ENCODE measurements at regions not wholly inside any gene's neighbourhood (a gene's known extent, or its start where the extent isn't known, plus 50 kb on each side); places are given as distances from the start of the nearest gene placed in this dataset.
"Not testable (repeated sequence)": the region's sequence is repeated elsewhere in the genome, so short reads cannot be mapped to it uniquely, and the experiment has no call there.

DNA sequence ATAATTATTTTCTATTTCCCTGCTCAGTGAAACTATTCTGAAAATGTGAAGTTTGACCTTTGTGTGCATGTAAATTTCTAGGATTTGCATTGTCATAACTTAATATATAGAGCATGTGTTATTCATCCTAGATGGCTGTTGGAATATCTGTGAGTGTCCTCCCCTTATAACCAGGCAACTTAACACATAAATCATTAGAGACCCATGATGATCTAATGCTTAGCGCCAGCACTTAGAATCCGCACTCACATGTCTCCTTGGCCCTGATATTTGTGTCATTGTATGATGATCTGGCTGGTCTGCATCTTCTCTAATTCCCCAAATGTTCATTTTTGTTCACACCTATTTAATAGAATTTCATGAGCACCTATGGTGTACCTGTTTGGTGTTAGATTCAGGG, 1354.5 kb downstream of the XPNPEP1 start:
- no peak for DNase-seq

DNA sequence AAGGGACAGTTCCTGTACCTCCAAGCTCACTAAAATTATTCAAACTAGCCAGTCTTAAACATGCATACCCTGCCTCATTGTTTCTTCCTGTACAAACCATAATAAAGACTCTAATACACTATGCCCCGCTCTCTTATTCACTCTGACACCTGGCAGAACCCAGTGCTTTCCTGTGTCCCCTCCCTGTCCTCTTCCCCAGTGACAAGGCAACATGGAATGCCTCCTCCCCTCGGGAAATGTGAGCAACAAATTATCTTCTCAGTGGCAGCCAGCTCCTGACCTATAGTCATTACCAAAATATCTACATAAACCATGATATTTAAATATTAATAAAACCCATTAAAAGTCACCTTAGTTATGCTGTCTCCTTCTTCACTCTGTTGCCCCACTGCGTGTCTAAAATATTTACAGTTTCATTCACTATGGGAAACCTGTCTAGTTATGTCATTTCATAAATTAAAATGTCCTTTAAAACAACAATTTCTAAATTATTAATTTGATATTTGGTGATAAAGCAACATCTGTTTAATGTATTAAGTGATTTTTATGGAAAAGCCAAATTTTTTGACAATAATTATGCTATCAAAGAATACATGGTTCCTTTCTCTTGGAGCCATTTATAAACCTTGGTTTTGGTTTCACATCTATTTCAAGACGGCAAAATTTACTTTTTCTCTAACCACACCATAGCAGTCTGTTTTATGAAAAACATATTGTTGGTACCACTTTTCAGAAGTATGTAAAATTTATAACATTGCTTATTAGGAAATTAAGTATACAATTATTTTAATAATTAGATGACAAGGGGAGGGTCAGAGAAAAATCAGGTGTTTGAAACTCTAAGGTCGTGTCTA, 1355.2 kb downstream of the XPNPEP1 start:
- DNase-seq, result no peak

- no peak for DNase-seq
Observed at GRCh38 chr10:108566316-108567107, 1356.8 kb downstream of the XPNPEP1 start.

DNA sequence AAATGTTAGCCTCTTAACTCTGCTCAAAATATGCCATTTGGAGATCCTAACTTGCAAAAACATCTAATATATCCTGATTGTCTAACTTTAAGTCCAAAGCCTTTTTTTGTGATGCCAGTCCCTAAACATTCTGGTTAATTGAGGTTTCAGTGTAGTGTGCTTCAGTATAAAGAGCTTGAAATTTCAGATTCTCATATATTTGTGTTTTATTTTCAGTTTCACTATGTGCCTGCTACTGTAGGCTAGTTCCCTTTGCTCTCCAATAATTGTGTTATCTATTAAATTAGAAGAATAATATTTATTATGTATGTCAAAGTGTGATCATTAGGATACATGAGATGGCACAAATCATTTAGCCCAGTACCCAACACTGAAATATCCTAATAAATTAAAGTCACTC, 1361.2 kb downstream of the XPNPEP1 start:
- DNase-seq, result no peak

GRCh38 chr10:108561649-108562048, 1361.7 kb downstream of the XPNPEP1 start:
- no peak for DNase-seq

- DNase-seq, result no peak
Observed at GRCh38 chr10:108560488-108560887, 1362.8 kb downstream of the XPNPEP1 start.

DNA sequence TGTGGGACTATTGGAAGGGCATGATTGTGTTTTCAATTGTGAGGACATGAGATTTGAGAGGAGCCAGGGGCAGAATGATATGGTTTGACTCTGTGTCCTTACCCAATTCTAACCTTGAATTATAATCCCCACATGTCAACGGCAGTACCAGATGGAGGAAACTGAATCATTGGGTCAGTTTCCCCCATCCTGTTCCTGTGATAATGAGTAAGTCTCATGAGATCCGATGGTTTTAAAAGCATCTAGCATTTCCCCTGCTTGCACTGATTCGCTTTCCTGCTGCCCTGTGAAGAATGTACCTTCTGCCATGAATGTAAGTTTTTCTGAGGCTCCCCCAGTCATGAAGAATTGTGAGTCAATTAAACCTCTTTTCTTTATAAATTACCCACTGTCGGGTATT, 1367.1 kb downstream of the XPNPEP1 start:
- DNase-seq, result no peak

DNA sequence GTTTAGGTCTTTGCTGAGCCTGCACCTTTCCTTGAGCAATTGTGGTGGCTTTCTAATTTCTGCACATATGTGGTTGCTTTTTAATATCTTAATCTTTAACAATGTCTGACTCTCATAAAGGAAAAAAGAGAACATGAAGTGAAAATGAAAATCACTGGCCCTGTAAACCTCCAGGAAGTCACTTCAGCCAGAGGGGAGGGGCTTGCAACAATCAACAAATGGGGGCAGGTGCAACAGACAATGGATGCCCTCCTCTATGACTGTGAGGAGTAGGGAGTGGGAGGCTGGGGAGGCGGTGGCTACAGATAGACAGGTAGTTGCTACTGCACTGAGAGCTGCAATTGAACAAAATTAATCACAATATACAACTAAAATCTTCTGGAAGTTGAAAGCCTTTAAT, 1377.4 kb downstream of the XPNPEP1 start:
- no peak for DNase-seq

DNA sequence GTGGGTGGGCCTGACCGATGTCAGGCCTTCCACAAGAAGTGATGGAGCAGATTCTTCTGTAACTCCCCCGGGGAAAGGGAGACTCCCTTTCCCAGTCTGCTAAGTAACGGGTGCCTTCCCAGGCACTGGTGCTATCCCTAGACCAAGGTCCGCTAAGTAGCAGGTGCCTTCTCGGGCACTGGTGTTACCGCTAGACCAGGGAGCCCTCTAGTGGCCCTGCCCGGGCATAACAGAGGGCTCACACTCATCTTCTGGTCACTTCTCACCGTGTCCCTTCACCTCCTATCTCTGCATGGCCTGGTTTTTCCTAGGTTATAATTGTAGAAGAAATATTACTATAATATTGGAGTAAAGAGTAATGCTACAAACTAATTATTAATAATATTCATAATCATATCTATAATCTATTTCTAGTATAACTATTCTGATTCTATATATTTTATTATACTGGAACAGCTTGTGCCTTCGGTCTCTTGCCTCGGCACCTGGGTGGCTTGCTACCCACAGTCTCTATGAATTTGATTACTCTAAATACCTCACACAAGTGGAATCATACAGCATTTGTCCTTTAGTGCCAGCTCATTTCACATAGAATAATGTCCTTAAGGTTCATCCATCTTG, 1378.7 kb downstream of the XPNPEP1 start:
- peak; percentile 77 for DNase-seq

GRCh38 chr10:108533551-108533950, 1369.0 kb upstream of the SORCS1 start:
- DNase-seq, result not testable (repeated sequence)

- no peak for DNase-seq
Observed at GRCh38 chr10:108523016-108523800, 1358.7 kb upstream of the SORCS1 start.

DNA sequence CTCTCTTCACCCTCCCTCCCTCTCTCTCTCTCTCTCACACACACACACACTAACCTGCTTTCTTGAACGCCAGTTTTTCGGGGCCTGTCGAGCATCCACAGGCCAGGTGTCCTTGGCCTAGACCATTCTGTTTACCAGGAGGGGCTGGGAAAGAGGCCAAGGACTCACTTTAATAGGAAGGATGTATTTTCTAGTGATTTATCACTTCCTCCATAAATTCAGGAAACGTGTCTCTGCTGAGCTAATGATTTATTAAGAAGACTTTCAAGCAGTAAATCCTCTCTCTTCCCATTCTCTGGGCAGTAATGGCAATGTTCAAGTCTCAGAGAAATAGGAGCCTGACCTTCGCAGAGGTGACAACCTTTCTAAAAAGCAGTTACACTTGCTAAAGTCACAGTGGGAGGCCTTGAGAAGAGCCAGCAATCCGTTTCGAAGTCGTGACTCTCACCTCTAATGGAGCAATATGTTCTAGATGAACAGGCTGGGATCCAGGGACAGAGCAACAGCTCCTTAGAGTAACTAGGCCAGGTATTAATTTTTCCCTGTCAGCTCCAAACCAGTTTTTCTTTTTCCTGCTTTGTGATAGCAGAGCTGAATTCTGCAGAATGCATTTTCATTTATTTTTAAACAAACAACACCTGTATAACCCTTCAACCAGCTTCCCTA, 1357.5 kb upstream of the SORCS1 start:
- no peak for DNase-seq

GRCh38 chr10:108515821-108516220, 1351.3 kb upstream of the SORCS1 start:
- no peak for DNase-seq

DNA sequence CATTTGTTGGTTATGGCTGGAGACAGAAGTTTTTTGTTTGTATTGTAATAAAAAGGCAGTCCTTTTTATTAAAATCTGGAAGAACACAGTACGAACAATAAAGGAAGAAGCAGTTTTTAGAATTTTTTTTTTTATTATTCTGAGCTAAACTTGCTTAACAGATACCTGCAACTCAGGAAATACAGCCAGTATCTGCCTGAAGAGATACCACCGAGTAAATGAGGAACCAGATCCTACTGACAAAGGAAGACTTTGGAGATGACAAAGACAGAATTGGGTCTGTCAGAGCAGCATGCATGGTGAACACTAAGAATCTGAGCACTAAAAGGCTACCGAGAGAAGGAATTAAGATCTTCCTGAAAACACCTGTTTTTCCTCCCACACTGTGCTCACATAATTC, 1335.9 kb upstream of the SORCS1 start:
- DNase-seq, result no peak

GRCh38 chr10:108496106-108496505, 1331.6 kb upstream of the SORCS1 start:
- no peak for DNase-seq

- DNase-seq, result no peak
Observed at GRCh38 chr10:108490944-108491343, 1326.4 kb upstream of the SORCS1 start.

DNA sequence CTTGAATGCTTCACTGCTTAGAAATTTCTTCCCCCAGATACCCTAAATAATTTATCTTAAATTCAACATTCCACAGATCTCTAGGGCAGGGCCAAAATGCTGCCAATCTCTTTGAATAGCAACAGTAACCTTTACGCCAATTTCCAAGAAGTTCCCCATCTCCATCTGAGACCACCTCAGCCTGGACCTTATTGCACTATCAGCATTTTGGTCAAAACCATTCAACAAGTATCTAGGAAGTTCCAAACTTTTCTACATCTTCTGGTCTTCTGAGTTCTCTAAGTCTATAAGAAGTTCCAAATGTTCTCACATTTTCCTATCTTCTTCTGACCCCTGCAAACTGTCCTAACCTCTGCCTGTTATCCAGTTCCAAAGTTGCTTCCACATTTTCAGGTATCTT, 1306.9 kb upstream of the SORCS1 start:
- DNase-seq, result no peak

GRCh38 chr10:108469940-108470339, 1305.4 kb upstream of the SORCS1 start:
- DNase-seq, result no peak

GRCh38 chr10:108465871-108466641, 1301.5 kb upstream of the SORCS1 start:
- DNase-seq, result peak; percentile 64

DNA sequence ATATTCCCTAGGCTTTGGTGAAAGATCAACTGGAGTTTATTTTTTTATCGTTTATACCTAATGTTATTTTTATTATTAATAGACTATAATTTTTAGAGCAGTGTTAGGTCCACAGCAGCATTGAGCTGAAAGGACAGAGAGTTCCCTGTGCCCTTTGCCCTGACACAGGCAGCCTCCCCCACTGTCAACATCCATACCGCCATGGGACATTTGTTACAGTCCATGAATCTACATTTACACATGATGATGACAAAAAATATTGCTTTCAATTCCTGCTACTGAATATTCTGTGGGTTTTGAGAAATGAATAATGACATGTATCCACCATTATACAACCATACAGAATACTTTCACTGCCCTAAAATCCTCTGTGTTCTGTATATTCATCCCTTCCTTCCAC, 1297.5 kb upstream of the SORCS1 start:
- no peak for DNase-seq

- peak; percentile 65 for DNase-seq
Observed at GRCh38 chr10:108454793-108455192, 1290.3 kb upstream of the SORCS1 start.

Data from eye (tissue), 1 donor.